Neuronal stem cell (in vitro differentiated cells): ENCODE measurements at regions not wholly inside any gene's neighbourhood (a gene's known extent, or its start where the extent isn't known, plus 50 kb on each side); places are given as distances from the start of the nearest gene placed in this dataset.

ENCODE experiments used
- DNase-seq: peaks from one replicate; pipeline ENCODE4 v3.0.0-alpha.2; 2013; ENCODE audit warnings: low spot score
- H2AFZ ChIP-seq: one replicate; pipeline ENCODE4 v1.6.1; 2013; ENCODE audit warnings: mild to moderate bottlenecking, low read length, inconsistent platforms
- H2AK5ac ChIP-seq: 2 replicates; pipeline ENCODE4 v1.6.1; 2013; ENCODE audit warnings: low read depth, mild to moderate bottlenecking, inconsistent platforms, low read length, moderate library complexity, mixed read lengths
- H2BK120ac ChIP-seq: 2 replicates; pipeline ENCODE4 v1.6.1; 2013; ENCODE audit warnings: low read depth, mild to moderate bottlenecking, inconsistent platforms, low read length, moderate library complexity, mixed read lengths
- H2BK12ac ChIP-seq: one replicate; pipeline ENCODE4 v1.6.1; 2013; ENCODE audit warnings: low read length, inconsistent platforms
- H2BK15ac ChIP-seq: 2 replicates; pipeline ENCODE4 v1.6.1; 2013; ENCODE audit warnings: mild to moderate bottlenecking, low read length, inconsistent platforms, mixed read lengths
- H2BK5ac ChIP-seq: one replicate; pipeline ENCODE4 v1.6.1; 2013; ENCODE audit warnings: inconsistent platforms, mild to moderate bottlenecking, low read length, moderate library complexity
- H3K14ac ChIP-seq: one replicate; pipeline ENCODE4 v1.6.1; 2013; ENCODE audit warnings: low read length, inconsistent platforms
- H3K18ac ChIP-seq: 2 replicates; pipeline ENCODE4 v1.6.1; 2013; ENCODE audit warnings: low read length, inconsistent platforms
- H3K23ac ChIP-seq: 2 replicates; pipeline ENCODE4 v1.6.1; 2013; ENCODE audit warnings: low read depth, mild to moderate bottlenecking, mixed read lengths, low read length, inconsistent platforms; ENCODE audit not compliant: poor library complexity
- H3K27ac ChIP-seq: replicated peaks from 3 replicates; pipeline ENCODE4 v1.5.1; 2013; ENCODE audit warnings: low read length, inconsistent platforms
- H3K27me3 ChIP-seq, 3 experiments: 2 replicates each; pipeline ENCODE4 v1.6.1; 2013; ENCODE audit warnings: low read length in 3 of 3, mild to moderate bottlenecking in 2 of 3, inconsistent platforms in 1 of 3, low read depth in 1 of 3, mixed read lengths in 1 of 3, moderate library complexity in 1 of 3; ENCODE audit not compliant: control insufficient read depth in 3 of 3, insufficient read depth in 3 of 3
- H3K36me3 ChIP-seq, 2 donors: replicated peaks in 1 of 2; 2 replicates each; pipeline ENCODE4 v1.6.1; 2013; ENCODE audit warnings: low read length in 2 of 2; ENCODE audit not compliant: control insufficient read depth in 2 of 2, insufficient read depth in 2 of 2
- H3K4ac ChIP-seq: 2 replicates; pipeline ENCODE4 v1.6.1; 2013; ENCODE audit warnings: inconsistent platforms, mild to moderate bottlenecking, low read length, moderate library complexity
- H3K4me1 ChIP-seq, 2 donors: 1 replicate in 1 of 2; 2 replicates in 1 of 2; pipeline ENCODE4 v1.6.1; 2013; ENCODE audit warnings: low read length in 2 of 2, low read depth in 1 of 2; ENCODE audit not compliant: control insufficient read depth in 2 of 2, insufficient read depth in 1 of 2
- H3K4me2 ChIP-seq: one replicate; pipeline ENCODE4 v1.6.1; 2013; ENCODE audit warnings: mild to moderate bottlenecking, low read length, inconsistent platforms; ENCODE audit not compliant: insufficient read depth, poor library complexity, severe bottlenecking
- H3K4me3 ChIP-seq, 2 donors: 2 replicates each; pipeline ENCODE4 v1.5.1; 2013; ENCODE audit warnings: low read length in 2 of 2, mild to moderate bottlenecking in 2 of 2, inconsistent platforms in 1 of 2, moderate library complexity in 1 of 2
- H3K79me1 ChIP-seq: one replicate; pipeline ENCODE4 v1.6.1; 2013; ENCODE audit warnings: low read depth, mild to moderate bottlenecking, inconsistent platforms, low read length, moderate library complexity
- H3K9ac ChIP-seq: one replicate; pipeline ENCODE4 v1.6.1; 2013; ENCODE audit warnings: mild to moderate bottlenecking, low read depth, low read length, inconsistent platforms; ENCODE audit not compliant: poor library complexity
- H3K9me3 ChIP-seq, 2 donors: replicated peaks in 1 of 2; 2 replicates each; pipeline versions ENCODE3 to v1.6.1; 2013; ENCODE audit warnings: low read length in 2 of 2, mild to moderate bottlenecking in 2 of 2, inconsistent platforms in 1 of 2, low read depth in 1 of 2, mixed read lengths in 1 of 2, moderate library complexity in 1 of 2; ENCODE audit not compliant: control insufficient read depth in 2 of 2, insufficient read depth in 1 of 2
- H4K8ac ChIP-seq: one replicate; pipeline ENCODE4 v1.6.1; 2013; ENCODE audit warnings: low read depth, mild to moderate bottlenecking, inconsistent platforms, low read length, moderate library complexity
- H4K91ac ChIP-seq: one replicate; pipeline ENCODE4 v1.6.1; 2013; ENCODE audit warnings: low read length, low read depth, mild to moderate bottlenecking, inconsistent platforms; ENCODE audit not compliant: poor library complexity
- WGBS, 2 donors: extraction: QIAGEN DNeasy Blood & Tissue Kit; methylation state at CpG; one replicate each; pipeline ENCODE4 v1.1.7; 2013; ENCODE audit warnings: missing lambda C conversion rate in 2 of 2, mixed read lengths in 1 of 2; ENCODE audit not compliant: insufficient read length in 2 of 2, insufficient replicate concordance in 1 of 2; ENCODE audit errors: extremely low coverage in 2 of 2; 5-methylcytosine and 5-hydroxymethylcytosine counted together

GRCh38 chr15:77550301-77551251 lies 82.1 kb downstream of the LINGO1 start:
- no peak overlapping the region for H2BK12ac ChIP-seq
- no peaks in the 10 kb centered on the region for H3K36me3 ChIP-seq
- H2BK15ac ChIP-seq, result peak overlapping the region; percentile 93
- H3K23ac ChIP-seq, result peak overlapping the region; percentile 38
- H3K4me3 ChIP-seq, result no peak overlapping the region
- H3K79me1 ChIP-seq, result no peaks in the 10 kb centered on the region
- no peak overlapping the region for H3K4ac ChIP-seq
- H3K4me2 ChIP-seq, result no peak overlapping the region
- H3K4me1 ChIP-seq, result peaks cover 30 to 40% of the 10 kb centered on the region in 2 donors
- DNase-seq, result no peak
- H2AFZ ChIP-seq, result peak overlapping the region; percentile 15
- peak overlapping the region; percentile 78 for H3K18ac ChIP-seq
- no peak overlapping the region for H2BK5ac ChIP-seq
- peak overlapping the region; percentile 81 for H4K91ac ChIP-seq
- H3K14ac ChIP-seq, result peak overlapping the region; percentile 27
- H3K27me3 ChIP-seq, result no peaks in the 10 kb centered on the region
- no peak overlapping the region for H3K27ac ChIP-seq
- H3K9me3 ChIP-seq, result peaks cover 0 to 5% of the 10 kb centered on the region in 2 donors
- H2AK5ac ChIP-seq, result peak overlapping the region; percentile 49
- H4K8ac ChIP-seq, result no peak overlapping the region
- WGBS, 2 donors, result no CpG with 5 or more reads among the region's 13 CpGs
- no peak overlapping the region for H3K9ac ChIP-seq
- no peak overlapping the region for H2BK120ac ChIP-seq

- Histone ChIP-seq H3K4ac (no peak overlapping the region), H3K14ac (no peak overlapping the region), H3K36me3 (no peaks in the 10 kb centered on the region), H4K8ac (no peak overlapping the region), H3K18ac (peak overlapping the region; percentile 74), H2AFZ (no peak overlapping the region), H3K27ac (no peak overlapping the region), H3K4me1 (peaks cover 26 to 33% of the 10 kb centered on the region in 2 donors), H4K91ac (no peak overlapping the region), H3K27me3 (no peaks in the 10 kb centered on the region), H3K23ac (no peak overlapping the region), H3K9me3 (peaks cover 0 to 5% of the 10 kb centered on the region in 2 donors), H3K79me1 (no peaks in the 10 kb centered on the region), H2BK15ac (peak overlapping the region; percentile 88), H3K4me3 (no peak overlapping the region), H2AK5ac (peak overlapping the region; percentile 96), H3K9ac (no peak overlapping the region), H2BK120ac (peak overlapping the region; percentile 24), H3K4me2 (no peak overlapping the region), H2BK5ac (peak overlapping the region; percentile 33), H2BK12ac (no peak overlapping the region)
- WGBS, 2 donors, result no CpG with 5 or more reads among the region's 5 CpGs
- DNase-seq, result no peak
These were observed 83.0 kb downstream of the LINGO1 start for GRCh38 chr15:77549576-77550288.

- DNase-seq, result no peak
These were observed 83.8 kb downstream of the LINGO1 start for GRCh38 chr15:77548589-77549557.

More at GRCh38 chr15:77548589-77549557, 83.8 kb downstream of the LINGO1 start:
- no peaks in the 10 kb centered on the region for H3K36me3 ChIP-seq
- H3K4me3 ChIP-seq, result peak overlapping the region in 1 of 2 donors; percentile 5
- peak overlapping the region; percentile 75 for H2BK12ac ChIP-seq
- no CpG with 5 or more reads among the region's 23 CpGs for WGBS, 2 donors
- H3K4me1 ChIP-seq, result peaks cover 20 to 25% of the 10 kb centered on the region in 2 donors
- peak overlapping the region; percentile 88 for H2BK15ac ChIP-seq
- peak overlapping the region; percentile 95 for H3K23ac ChIP-seq
- peak overlapping the region; percentile 63 for H3K9ac ChIP-seq
- H4K8ac ChIP-seq, result no peak overlapping the region
- peak overlapping the region; percentile 75 for H2AFZ ChIP-seq
- no peaks in the 10 kb centered on the region for H3K79me1 ChIP-seq
- H3K4ac ChIP-seq, result peak overlapping the region; percentile 97
- no peaks in the 10 kb centered on the region for H3K27me3 ChIP-seq
- H3K9me3 ChIP-seq, result peaks cover 0 to 5% of the 10 kb centered on the region in 2 donors
- H3K4me2 ChIP-seq, result no peak overlapping the region
- peak overlapping the region; percentile 91 for H3K18ac ChIP-seq
- H3K27ac ChIP-seq, result no peak overlapping the region
- H3K14ac ChIP-seq, result peak overlapping the region; percentile 87
- peak overlapping the region; percentile 24 for H2BK120ac ChIP-seq
- no peak overlapping the region for H4K91ac ChIP-seq
- H2BK5ac ChIP-seq, result peak overlapping the region; percentile 33
- H2AK5ac ChIP-seq, result peak overlapping the region; percentile 96
